ENCODE measurements at regions not wholly inside any gene's neighbourhood (a gene's known extent, or its start where the extent isn't known, plus 50 kb on each side); places are given as distances from the start of the nearest gene placed in this dataset.

DNA sequence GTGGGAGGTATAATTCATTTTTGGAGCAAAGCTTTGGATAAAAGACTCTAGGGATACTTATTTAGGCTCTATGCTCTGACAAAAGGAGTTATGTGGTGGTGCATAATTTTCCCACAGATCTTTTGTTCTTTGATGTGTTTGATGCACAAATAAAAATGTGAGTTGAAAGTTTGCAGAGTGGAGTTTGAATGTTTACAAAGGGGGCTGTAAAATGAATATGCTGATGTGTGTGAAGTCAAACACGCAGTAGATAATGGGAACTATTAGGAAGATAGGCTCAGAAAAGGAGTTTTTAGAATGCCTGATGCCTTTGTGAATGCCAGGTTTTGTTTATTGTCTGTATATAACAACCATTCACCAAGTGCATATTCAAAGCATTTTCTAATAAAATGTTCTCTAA is 545.0 kb upstream of the EPHA7 start:
- WGBS (ENCODE audit: insufficient coverage), result no CpG with 5 or more reads among the region's 1 CpG
- no peaks in the 10 kb centered on the region for H3K4me1 ChIP-seq (ENCODE audit: control insufficient read depth, insufficient read depth, low read length)

GRCh38 chr6:93962566-93962965 is 543.2 kb upstream of the EPHA7 start:
- no peaks in the 10 kb centered on the region for H3K9me3 ChIP-seq (ENCODE audit: control insufficient read depth, insufficient read depth, low read length)
- H3K4me1 ChIP-seq (ENCODE audit: control insufficient read depth, insufficient read depth, low read length), result no peaks in the 10 kb centered on the region
- H3K36me3 ChIP-seq (ENCODE audit: control insufficient read depth, insufficient read depth, low read length), result no peaks in the 10 kb centered on the region
- no peaks in the 10 kb centered on the region for H3K27me3 ChIP-seq (ENCODE audit: control insufficient read depth, insufficient read depth, low read length)
- no peak overlapping the region for H3K4me3 ChIP-seq (ENCODE audit: low read depth, low read length)
- DNase-seq (ENCODE audit: low read depth in 4 of 6, low spot score in 6 of 6), result no peak
- H3K27ac ChIP-seq (ENCODE audit: low read depth, low read length), result no peak overlapping the region
- 94% methylated on average over 1 of the region's 1 CpG for WGBS (ENCODE audit: insufficient coverage)

More for the DNA sequence above, 545.0 kb upstream of the EPHA7 start:
- H3K9me3 ChIP-seq (ENCODE audit: control insufficient read depth, insufficient read depth, low read length), result no peaks in the 10 kb centered on the region
- no peak for DNase-seq (ENCODE audit: low read depth in 4 of 6, low spot score in 6 of 6)
- no peaks in the 10 kb centered on the region for H3K27me3 ChIP-seq (ENCODE audit: control insufficient read depth, insufficient read depth, low read length)
- no peaks in the 10 kb centered on the region for H3K36me3 ChIP-seq (ENCODE audit: control insufficient read depth, insufficient read depth, low read length)
- H3K4me3 ChIP-seq (ENCODE audit: low read depth, low read length), result no peak overlapping the region
- no peak overlapping the region for H3K27ac ChIP-seq (ENCODE audit: low read depth, low read length)

DNA sequence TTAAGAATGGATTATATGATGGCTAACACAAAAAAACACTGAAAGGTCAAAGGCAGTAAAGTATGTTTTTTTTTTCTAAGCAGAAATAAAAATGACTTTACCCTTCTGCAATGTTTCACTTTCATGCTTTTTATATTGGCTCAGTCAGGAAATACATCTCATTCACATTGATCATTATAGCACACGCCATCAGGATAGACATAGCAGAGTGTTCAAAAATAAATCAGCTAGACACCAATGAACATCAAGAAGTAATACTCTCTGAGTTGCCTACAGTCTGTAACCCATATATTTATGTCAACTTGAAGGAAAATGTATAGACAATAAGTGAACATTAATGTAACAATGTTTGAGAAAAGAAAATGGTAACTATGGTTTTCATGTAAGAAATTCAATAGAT is 535.2 kb upstream of the EPHA7 start:
- DNase-seq (ENCODE audit: low read depth in 4 of 6, low spot score in 6 of 6), result peak in 1 of 6 donors; percentile 34
- Histone ChIP-seq H3K27me3 (ENCODE audit: control insufficient read depth, insufficient read depth, low read length) (no peaks in the 10 kb centered on the region), H3K36me3 (ENCODE audit: control insufficient read depth, insufficient read depth, low read length) (no peaks in the 10 kb centered on the region), H3K27ac (ENCODE audit: low read depth, low read length) (no peak overlapping the region), H3K4me3 (ENCODE audit: low read depth, low read length) (no peak overlapping the region), H3K9me3 (ENCODE audit: control insufficient read depth, insufficient read depth, low read length) (no peaks in the 10 kb centered on the region), H3K4me1 (ENCODE audit: control insufficient read depth, insufficient read depth, low read length) (no peaks in the 10 kb centered on the region)
- no CpG with 5 or more reads among the region's 1 CpG for WGBS (ENCODE audit: insufficient coverage)

DNA sequence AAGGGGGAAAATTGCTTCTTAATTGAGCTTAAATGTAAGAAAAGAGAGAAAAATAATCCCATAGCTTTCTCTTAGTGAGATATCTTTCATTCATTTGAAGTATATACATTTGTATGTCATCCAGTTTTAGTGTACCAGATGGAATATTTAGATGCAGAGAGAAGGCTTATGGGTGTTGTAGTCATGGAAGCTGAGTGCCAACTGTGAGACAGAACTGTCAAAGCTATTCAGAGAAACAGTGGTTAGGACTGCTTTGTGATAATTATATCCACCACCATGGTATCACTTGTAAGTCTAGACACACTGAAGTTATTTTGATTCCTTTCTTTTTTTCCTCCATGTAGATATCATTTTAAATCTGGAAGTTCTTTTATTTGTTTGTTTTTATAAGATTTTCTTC is 524.3 kb upstream of the EPHA7 start:
- no peak overlapping the region for H3K4me3 ChIP-seq (ENCODE audit: low read depth, low read length)
- DNase-seq (ENCODE audit: low read depth in 4 of 6, low spot score in 6 of 6), result peak in 1 of 6 donors; percentile 82
- no peaks in the 10 kb centered on the region for H3K36me3 ChIP-seq (ENCODE audit: control insufficient read depth, insufficient read depth, low read length)
- H3K27me3 ChIP-seq (ENCODE audit: control insufficient read depth, insufficient read depth, low read length), result no peaks in the 10 kb centered on the region
- H3K9me3 ChIP-seq (ENCODE audit: control insufficient read depth, insufficient read depth, low read length), result no peaks in the 10 kb centered on the region
- H3K27ac ChIP-seq (ENCODE audit: low read depth, low read length), result no peak overlapping the region
- no peaks in the 10 kb centered on the region for H3K4me1 ChIP-seq (ENCODE audit: control insufficient read depth, insufficient read depth, low read length)

- H3K4me3 ChIP-seq (ENCODE audit: low read depth, low read length), result no peak overlapping the region
- no peak for DNase-seq (ENCODE audit: low read depth in 4 of 6, low spot score in 6 of 6)
- H3K9me3 ChIP-seq (ENCODE audit: control insufficient read depth, insufficient read depth, low read length), result no peaks in the 10 kb centered on the region
- no peaks in the 10 kb centered on the region for H3K36me3 ChIP-seq (ENCODE audit: control insufficient read depth, insufficient read depth, low read length)
- H3K27ac ChIP-seq (ENCODE audit: low read depth, low read length), result no peak overlapping the region
- H3K4me1 ChIP-seq (ENCODE audit: control insufficient read depth, insufficient read depth, low read length), result no peaks in the 10 kb centered on the region
- no CpG with 5 or more reads among the region's 2 CpGs for WGBS (ENCODE audit: insufficient coverage)
- no peaks in the 10 kb centered on the region for H3K27me3 ChIP-seq (ENCODE audit: control insufficient read depth, insufficient read depth, low read length)
Measured at GRCh38 chr6:93940381-93940780, 521.0 kb upstream of the EPHA7 start.

DNA sequence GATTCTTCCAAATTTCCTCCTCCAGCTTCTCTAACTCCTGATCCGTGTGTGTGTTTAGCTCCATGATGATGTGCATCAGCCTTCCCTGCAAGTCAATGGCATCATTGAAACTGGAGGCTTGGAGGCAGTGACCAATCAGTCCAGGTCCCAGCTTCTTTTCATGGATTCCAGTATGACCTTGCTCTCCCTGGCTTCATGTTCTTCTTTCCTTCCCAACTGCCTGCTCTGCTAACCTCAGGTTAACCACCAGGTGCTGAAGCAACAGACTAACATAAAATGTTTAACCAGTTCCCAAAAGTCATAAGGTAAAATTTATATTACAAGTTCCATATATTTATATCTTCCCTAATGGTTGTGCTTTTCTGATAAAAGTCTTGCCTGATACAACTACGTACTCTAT is 512.8 kb upstream of the EPHA7 start:
- WGBS (ENCODE audit: insufficient coverage), result 100% methylated on average over 1 of the region's 2 CpGs
- Histone ChIP-seq H3K4me3 (ENCODE audit: low read depth, low read length) (no peak overlapping the region), H3K27ac (ENCODE audit: low read depth, low read length) (no peak overlapping the region), H3K4me1 (ENCODE audit: control insufficient read depth, insufficient read depth, low read length) (no peaks in the 10 kb centered on the region), H3K27me3 (ENCODE audit: control insufficient read depth, insufficient read depth, low read length) (no peaks in the 10 kb centered on the region), H3K9me3 (ENCODE audit: control insufficient read depth, insufficient read depth, low read length) (no peaks in the 10 kb centered on the region), H3K36me3 (ENCODE audit: control insufficient read depth, insufficient read depth, low read length) (no peaks in the 10 kb centered on the region)
- no peak for DNase-seq (ENCODE audit: low read depth in 4 of 6, low spot score in 6 of 6)

GRCh38 chr6:93927731-93928130 is 508.4 kb upstream of the EPHA7 start:
- 94% methylated on average over 2 of the region's 5 CpGs for WGBS (ENCODE audit: insufficient coverage)
- Histone ChIP-seq H3K27ac (ENCODE audit: low read depth, low read length) (no peak overlapping the region), H3K4me1 (ENCODE audit: control insufficient read depth, insufficient read depth, low read length) (no peaks in the 10 kb centered on the region), H3K4me3 (ENCODE audit: low read depth, low read length) (no peak overlapping the region), H3K36me3 (ENCODE audit: control insufficient read depth, insufficient read depth, low read length) (no peaks in the 10 kb centered on the region), H3K9me3 (ENCODE audit: control insufficient read depth, insufficient read depth, low read length) (no peaks in the 10 kb centered on the region), H3K27me3 (ENCODE audit: control insufficient read depth, insufficient read depth, low read length) (no peaks in the 10 kb centered on the region)
- no peak for DNase-seq (ENCODE audit: low read depth in 4 of 6, low spot score in 6 of 6)

DNA sequence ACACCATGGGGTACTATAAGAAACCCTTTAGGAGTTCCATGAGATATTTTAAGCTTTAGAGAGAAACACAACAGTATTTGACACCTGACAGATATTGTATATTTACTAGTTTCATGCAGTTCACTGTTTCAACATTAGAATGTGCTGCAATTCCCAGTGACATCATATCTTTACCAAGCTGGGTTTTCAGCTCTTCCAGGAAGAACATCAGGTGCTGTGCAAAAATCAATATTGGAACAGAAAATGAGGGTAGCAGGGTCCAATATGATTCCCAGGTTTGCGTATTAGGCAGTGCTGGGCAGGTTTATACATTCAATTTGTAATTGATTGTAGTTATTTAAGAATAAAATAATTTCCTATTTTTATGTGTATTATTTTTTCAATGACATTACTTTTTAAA is 500.0 kb upstream of the EPHA7 start:
- Histone ChIP-seq H3K4me3 (ENCODE audit: low read depth, low read length) (no peak overlapping the region), H3K36me3 (ENCODE audit: control insufficient read depth, insufficient read depth, low read length) (no peaks in the 10 kb centered on the region), H3K27ac (ENCODE audit: low read depth, low read length) (no peak overlapping the region), H3K27me3 (ENCODE audit: control insufficient read depth, insufficient read depth, low read length) (no peaks in the 10 kb centered on the region), H3K4me1 (ENCODE audit: control insufficient read depth, insufficient read depth, low read length) (no peaks in the 10 kb centered on the region), H3K9me3 (ENCODE audit: control insufficient read depth, insufficient read depth, low read length) (no peaks in the 10 kb centered on the region)
- no CpG with 5 or more reads among the region's 1 CpG for WGBS (ENCODE audit: insufficient coverage)
- DNase-seq (ENCODE audit: low read depth in 4 of 6, low spot score in 6 of 6), result no peak

DNA sequence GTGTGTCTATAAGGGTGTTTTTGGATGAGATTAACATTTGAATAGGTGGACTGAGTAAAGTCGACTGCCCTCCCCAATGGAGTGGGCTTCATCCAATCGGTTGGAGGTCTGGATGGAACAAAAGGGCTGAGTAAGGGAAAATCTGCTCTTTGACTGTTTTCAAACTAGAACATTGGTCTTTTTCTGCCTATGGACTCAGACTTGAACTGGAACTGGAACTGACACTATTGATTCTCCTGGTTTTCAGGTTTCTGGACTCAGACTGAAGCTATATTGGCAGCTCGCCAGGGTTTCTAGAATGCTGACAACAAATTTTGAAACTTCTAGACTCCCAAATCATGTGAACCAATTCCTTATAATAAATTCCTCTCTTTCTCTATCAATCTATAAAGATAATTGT is 498.9 kb upstream of the EPHA7 start:
- no peak for DNase-seq (ENCODE audit: low read depth in 4 of 6, low spot score in 6 of 6)
- H3K36me3 ChIP-seq (ENCODE audit: control insufficient read depth, insufficient read depth, low read length), result no peaks in the 10 kb centered on the region
- 90% methylated on average over 3 of the region's 3 CpGs for WGBS (ENCODE audit: insufficient coverage)
- H3K27me3 ChIP-seq (ENCODE audit: control insufficient read depth, insufficient read depth, low read length), result no peaks in the 10 kb centered on the region
- H3K9me3 ChIP-seq (ENCODE audit: control insufficient read depth, insufficient read depth, low read length), result no peaks in the 10 kb centered on the region
- H3K4me3 ChIP-seq (ENCODE audit: low read depth, low read length), result no peak overlapping the region
- no peaks in the 10 kb centered on the region for H3K4me1 ChIP-seq (ENCODE audit: control insufficient read depth, insufficient read depth, low read length)
- no peak overlapping the region for H3K27ac ChIP-seq (ENCODE audit: low read depth, low read length)

DNA sequence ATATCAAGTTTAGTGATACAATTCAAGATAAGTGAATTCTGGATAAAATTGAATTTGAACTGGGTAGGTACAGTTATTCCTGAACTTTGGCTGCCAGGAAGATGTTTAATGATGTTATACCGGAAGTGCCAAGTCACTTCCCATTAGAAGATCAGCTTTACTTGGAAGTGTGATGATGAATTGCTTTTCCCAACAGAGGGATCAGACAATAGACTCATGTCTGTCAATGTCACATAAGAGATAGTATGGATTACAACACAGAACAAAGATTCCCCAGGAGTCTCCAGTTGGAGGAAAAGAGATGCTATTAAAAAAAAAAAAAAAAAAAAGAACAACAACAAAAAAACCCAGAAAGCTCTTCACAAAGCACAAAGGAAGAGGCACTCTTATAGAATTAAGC is 497.9 kb upstream of the EPHA7 start:
- Histone ChIP-seq H3K27ac (ENCODE audit: low read depth, low read length) (no peak overlapping the region), H3K9me3 (ENCODE audit: control insufficient read depth, insufficient read depth, low read length) (no peaks in the 10 kb centered on the region), H3K36me3 (ENCODE audit: control insufficient read depth, insufficient read depth, low read length) (no peaks in the 10 kb centered on the region), H3K4me1 (ENCODE audit: control insufficient read depth, insufficient read depth, low read length) (no peaks in the 10 kb centered on the region), H3K27me3 (ENCODE audit: control insufficient read depth, insufficient read depth, low read length) (no peaks in the 10 kb centered on the region), H3K4me3 (ENCODE audit: low read depth, low read length) (no peak overlapping the region)
- no CpG with 5 or more reads among the region's 1 CpG for WGBS (ENCODE audit: insufficient coverage)
- no peak for DNase-seq (ENCODE audit: low read depth in 4 of 6, low spot score in 6 of 6)
